SK-N-SH (cell line): ENCODE measurements at regions not wholly inside any gene's neighbourhood (a gene's known extent, or its start where the extent isn't known, plus 50 kb on each side); places are given as distances from the start of the nearest gene placed in this dataset.

Experiments
- CTCF ChIA-PET: fragments of 300-600, 350-600 bp; formaldehyde crosslinking; extraction: SDS; loops from one replicate; lab custom pipeline; 2021; lab: Yijun Ruan, JAX
- POLR2A ChIA-PET: fragments of 350-600 bp; sonication (Branson Sonifier 250); formaldehyde crosslinking; extraction: SDS; loops from one replicate; lab custom pipeline; 2020; ENCODE audit warnings: antibody characterized with exemption, inconsistent platforms; lab: Yijun Ruan, JAX
- DNase-seq: peaks from one replicate; pipeline ENCODE4 v3.0.0; 2012
- H2AFZ ChIP-seq: fragments of 200-600 bp; sonication (generic); 2 replicates; pipeline ENCODE4 v1.8.1; 2016; ENCODE audit warnings: antibody characterized with exemption, mild to moderate bottlenecking, low read depth
- H3F3A ChIP-seq: fragments of 200-600 bp; sonication (generic); replicated peaks from 2 replicates; pipeline ENCODE3; 2016; ENCODE audit warnings: antibody characterized with exemption, mild to moderate bottlenecking; ENCODE audit not compliant: insufficient read depth
- H3K27ac ChIP-seq, 2 experiments: fragments of 200-500 bp in 1 of 2; fragments of 200-600 bp in 1 of 2; sonication (Bioruptor generic) in 1 of 2; sonication (generic), shearing (Covaris generic) in 1 of 2; 2 replicates each; pipeline versions ENCODE4 v1.5.1 to v1.6.1; 2014 to 2016; ENCODE audit warnings: low read depth in 2 of 2, inconsistent platforms in 1 of 2, low read length in 1 of 2, mild to moderate bottlenecking in 1 of 2, mixed read lengths in 1 of 2
- H3K27me3 ChIP-seq: fragments of 200-600 bp; sonication (generic), shearing (Covaris generic); 2 replicates; pipeline ENCODE4 v1.6.1; 2016; ENCODE audit warnings: mixed run types; ENCODE audit not compliant: insufficient read depth
- H3K36me3 ChIP-seq, 2 experiments: fragments of 200-500 bp in 1 of 2; fragments of 200-600 bp in 1 of 2; sonication (Bioruptor generic) in 1 of 2; sonication (generic) in 1 of 2; replicated peaks in 1 of 2; 2 replicates each; pipeline versions ENCODE3 to v1.5.1; 2014 to 2016; ENCODE audit warnings: low read length in 1 of 2, mild to moderate bottlenecking in 1 of 2; ENCODE audit not compliant: insufficient read depth in 2 of 2, control insufficient read depth in 1 of 2
- H3K4me1 ChIP-seq, 2 experiments: fragments of 200-500 bp in 1 of 2; fragments of 200-600 bp in 1 of 2; sonication (Bioruptor generic) in 1 of 2; sonication (generic), shearing (Covaris generic) in 1 of 2; 2 replicates each; pipeline versions ENCODE4 v1.5.1 to v1.6.1; 2014 to 2016; ENCODE audit warnings: low read depth in 1 of 2, low read length in 1 of 2, mixed run types in 1 of 2; ENCODE audit not compliant: insufficient read depth in 2 of 2, control insufficient read depth in 1 of 2
- H3K4me2 ChIP-seq: fragments of 200-600 bp; sonication (generic), shearing (Covaris generic); 2 replicates; pipeline ENCODE4 v1.6.1; 2017; ENCODE audit warnings: mixed run types
- H3K4me3 ChIP-seq, 2 experiments: fragments of 200-500 bp in 1 of 2; fragments of 200-600 bp in 1 of 2; sonication (Bioruptor generic) in 1 of 2; sonication (generic), shearing (Covaris generic) in 1 of 2; 2 replicates each; pipeline versions ENCODE4 v1.5.1 to v1.8.1; 2014 to 2016; ENCODE audit warnings: low read depth in 2 of 2, inconsistent platforms in 1 of 2, low read length in 1 of 2, mild to moderate bottlenecking in 1 of 2, mixed read lengths in 1 of 2, moderate library complexity in 1 of 2
- H3K79me2 ChIP-seq: fragments of 200-600 bp; sonication (generic); 2 replicates; pipeline ENCODE4 v1.8.1; 2017; ENCODE audit warnings: mild to moderate bottlenecking; ENCODE audit not compliant: insufficient read depth
- H3K9ac ChIP-seq: fragments of 200-600 bp; sonication (generic); 2 replicates; pipeline ENCODE4 v1.6.1; 2017; ENCODE audit warnings: mixed run types
- H3K9me2 ChIP-seq: fragments of 200-600 bp; sonication (generic); 2 replicates; pipeline ENCODE4 v1.6.1; 2017; ENCODE audit warnings: mixed run types
- H3K9me3 ChIP-seq: fragments of 200-600 bp; sonication (generic); 2 replicates; pipeline ENCODE4 v1.6.1; 2017; ENCODE audit warnings: mixed run types, mild to moderate bottlenecking, moderate library complexity
- H4K20me1 ChIP-seq: fragments of 200-600 bp; sonication (generic); 2 replicates; pipeline ENCODE4 v1.6.1; 2017; ENCODE audit warnings: mild to moderate bottlenecking, mixed run types; ENCODE audit not compliant: insufficient read depth
- CTCF ChIP-seq: fragments of 200-600 bp; sonication (generic); IDR thresholded peaks from 2 replicates; pipeline ENCODE4 v1.6.1; 2017; ENCODE audit warnings: antibody characterized with exemption, mild to moderate bottlenecking, moderate library complexity
- ELF1 ChIP-seq: IDR thresholded peaks from 2 replicates; pipeline ENCODE4 v1.4.0; 2012
- EZH2phosphoT487 ChIP-seq: fragments of 200-600 bp; sonication (generic); IDR thresholded peaks from 2 replicates; pipeline ENCODE4 v1.6.1; 2017; ENCODE audit warnings: low read depth, mixed run types, mild to moderate bottlenecking, antibody characterized with exemption, moderate library complexity, borderline replicate concordance
- FOSL2 ChIP-seq: IDR thresholded peaks from 2 replicates; pipeline ENCODE4 v1.4.0; 2012; ENCODE audit warnings: low read depth, mild to moderate bottlenecking, moderate library complexity, borderline replicate concordance
- FOXJ3 ChIP-seq: sonication (generic); formaldehyde crosslinking; IDR thresholded peaks from 2 replicates; pipeline ENCODE4 v1.5.1; 2020; ENCODE audit warnings: mild to moderate bottlenecking, missing genetic modification reagents
- GABPA ChIP-seq: IDR thresholded peaks from 2 replicates; pipeline ENCODE4 v1.4.0; 2012; ENCODE audit warnings: low read depth, mild to moderate bottlenecking
- JUND ChIP-seq: IDR thresholded peaks from 2 replicates; pipeline ENCODE4 v1.4.0; 2012
- MXI1 ChIP-seq: IDR thresholded peaks from 2 replicates; pipeline ENCODE4 v1.6.1; 2012; ENCODE audit warnings: mild to moderate bottlenecking, low read depth, low read length, improper control_type of control experiment
- NFIC ChIP-seq: IDR thresholded peaks from 2 replicates; pipeline ENCODE4 v1.4.0; 2012; ENCODE audit warnings: borderline replicate concordance
- NRF1 ChIP-seq: IDR thresholded peaks from 2 replicates; pipeline ENCODE4 v1.6.1; 2012; ENCODE audit warnings: low read depth, mild to moderate bottlenecking, low read length
- RAD21 ChIP-seq: IDR thresholded peaks from 2 replicates; pipeline ENCODE4 v1.6.1; 2012; ENCODE audit warnings: mild to moderate bottlenecking, low read length
- RFX5 ChIP-seq: IDR thresholded peaks from 2 replicates; pipeline ENCODE4 v1.6.1; 2012; ENCODE audit warnings: mild to moderate bottlenecking, improper control_type of control experiment, low read length
- RXRA ChIP-seq: IDR thresholded peaks from 2 replicates; pipeline ENCODE4 v1.4.0; 2012; ENCODE audit warnings: low read depth, mild to moderate bottlenecking, borderline replicate concordance
- SMC3 ChIP-seq: IDR thresholded peaks from 2 replicates; pipeline ENCODE4 v1.6.1; 2012; ENCODE audit warnings: low read depth, low read length, improper control_type of control experiment
- YY1 ChIP-seq: IDR thresholded peaks from 2 replicates; pipeline ENCODE4 v1.4.0; 2012; ENCODE audit warnings: low read depth, mild to moderate bottlenecking
- WGBS: methylation state at CpG from one replicate; pipeline ENCODE4 v1.1.6; 2017; ENCODE audit warnings: low lambda C conversion rate; 5-methylcytosine and 5-hydroxymethylcytosine counted together
- TF ChIP-seq, protein P1 (sequence below): IDR thresholded peaks from 2 replicates; pipeline ENCODE4 v1.4.0; 2012; ENCODE audit warnings: low read depth
- TF ChIP-seq, protein P2 (sequence below): fragments of 150-350 bp; IDR thresholded peaks from 2 replicates; pipeline ENCODE4 v1.6.1; 2017; ENCODE audit warnings: antibody characterized with exemption, low read length, low read depth, borderline replicate concordance
- TF ChIP-seq, protein P3 (sequence below): IDR thresholded peaks from 2 replicates; pipeline ENCODE4; 2012

DNA sequence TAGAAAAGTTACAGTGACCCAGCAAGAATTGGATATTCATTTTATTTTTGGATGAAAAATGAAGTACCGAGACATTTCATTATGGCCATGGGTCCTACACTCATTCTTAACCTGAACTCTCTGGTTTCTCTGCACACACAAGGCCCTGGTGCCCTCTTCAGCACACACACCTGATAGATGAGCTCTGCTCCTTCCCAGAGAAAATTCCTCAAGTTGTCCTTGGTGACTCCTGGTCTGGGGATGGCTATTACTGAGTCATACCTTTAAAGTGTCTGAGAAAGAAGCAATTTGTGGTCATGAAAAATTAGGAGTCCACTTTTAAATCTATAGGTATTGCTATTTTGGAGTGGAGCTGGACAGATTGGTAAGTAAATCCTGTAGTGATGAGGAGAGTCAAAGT is 311.5 kb downstream of the CDH2 start:
- Histone ChIP-seq H3K9me3 (no peaks in the 10 kb centered on the region), H3K36me3 (no peaks in the 10 kb centered on the region), H3K4me3 (no peak overlapping the region), H3K9me2 (no peaks in the 10 kb centered on the region), H3F3A (no peaks in the 10 kb centered on the region), H3K79me2 (no peaks in the 10 kb centered on the region), H3K4me2 (no peak overlapping the region), H2AFZ (no peak overlapping the region), H3K4me1 (peaks cover 5 to 21% of the 10 kb centered on the region in 2 experiments; a peak in 3 of 4 replicates), H3K9ac (no peak overlapping the region), H3K27me3 (no peaks in the 10 kb centered on the region), H4K20me1 (no peaks in the 10 kb centered on the region), H3K27ac (no peak overlapping the region)
- WGBS: 90% methylated on average over 1 of the region's 1 CpG
- no peak for TF ChIP-seq EZH2phosphoT487
- no peak for TF ChIP-seq YY1
- no peak for TF ChIP-seq RXRA
- TF ChIP-seq CTCF: no peak
- no peak for TF ChIP-seq ELF1
- no peak for TF ChIP-seq RAD21
- TF ChIP-seq GABPA: no peak
- TF ChIP-seq NRF1: no peak
- no peak for TF ChIP-seq FOXJ3 (CRISPR knock-in tag)
- TF ChIP-seq, protein P1, sequence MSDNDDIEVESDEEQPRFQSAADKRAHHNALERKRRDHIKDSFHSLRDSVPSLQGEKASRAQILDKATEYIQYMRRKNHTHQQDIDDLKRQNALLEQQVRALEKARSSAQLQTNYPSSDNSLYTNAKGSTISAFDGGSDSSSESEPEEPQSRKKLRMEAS: no peak
- no peak for TF ChIP-seq SMC3
- TF ChIP-seq FOSL2: no peak
- POLR2A ChIA-PET: no interaction called here
- CTCF ChIA-PET: no interaction called here
- no peak for DNase-seq

- CTCF ChIA-PET: interaction anchor here (1.3 kb wide), 1 partner anchor 259 kb away, joined by 4 read pairs; no protein-coding TSS in a partner anchor
- TF ChIP-seq, protein P2, sequence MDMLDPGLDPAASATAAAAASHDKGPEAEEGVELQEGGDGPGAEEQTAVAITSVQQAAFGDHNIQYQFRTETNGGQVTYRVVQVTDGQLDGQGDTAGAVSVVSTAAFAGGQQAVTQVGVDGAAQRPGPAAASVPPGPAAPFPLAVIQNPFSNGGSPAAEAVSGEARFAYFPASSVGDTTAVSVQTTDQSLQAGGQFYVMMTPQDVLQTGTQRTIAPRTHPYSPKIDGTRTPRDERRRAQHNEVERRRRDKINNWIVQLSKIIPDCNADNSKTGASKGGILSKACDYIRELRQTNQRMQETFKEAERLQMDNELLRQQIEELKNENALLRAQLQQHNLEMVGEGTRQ: no peak
- TF ChIP-seq MXI1: peak; percentile 22; the same call in 1 of the 2 replicates
- TF ChIP-seq, protein P3, sequence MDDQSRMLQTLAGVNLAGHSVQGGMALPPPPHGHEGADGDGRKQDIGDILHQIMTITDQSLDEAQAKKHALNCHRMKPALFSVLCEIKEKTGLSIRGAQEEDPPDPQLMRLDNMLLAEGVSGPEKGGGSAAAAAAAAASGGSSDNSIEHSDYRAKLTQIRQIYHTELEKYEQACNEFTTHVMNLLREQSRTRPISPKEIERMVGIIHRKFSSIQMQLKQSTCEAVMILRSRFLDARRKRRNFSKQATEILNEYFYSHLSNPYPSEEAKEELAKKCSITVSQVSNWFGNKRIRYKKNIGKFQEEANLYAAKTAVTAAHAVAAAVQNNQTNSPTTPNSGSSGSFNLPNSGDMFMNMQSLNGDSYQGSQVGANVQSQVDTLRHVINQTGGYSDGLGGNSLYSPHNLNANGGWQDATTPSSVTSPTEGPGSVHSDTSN: no peak
- no peak for TF ChIP-seq RXRA
- TF ChIP-seq RFX5: no peak
- TF ChIP-seq JUND: no peak
- TF ChIP-seq RAD21: peak; percentile 3; the same call in 1 of the 2 replicates
- no peak for TF ChIP-seq NFIC
- Histone ChIP-seq H3K9ac (no peak overlapping the region), H3K4me1 (peaks cover 5 to 24% of the 10 kb centered on the region in 2 experiments; a peak in 3 of 4 replicates), H3K36me3 (no peaks in the 10 kb centered on the region), H2AFZ (no peak overlapping the region), H3K9me2 (no peaks in the 10 kb centered on the region), H3K27ac (no peak overlapping the region), H3K79me2 (no peaks in the 10 kb centered on the region), H3F3A (no peaks in the 10 kb centered on the region), H4K20me1 (no peaks in the 10 kb centered on the region), H3K4me2 (no peak overlapping the region), H3K9me3 (no peaks in the 10 kb centered on the region), H3K4me3 (no peak overlapping the region), H3K27me3 (no peaks in the 10 kb centered on the region)
- POLR2A ChIA-PET: no interaction called here
- no peak for DNase-seq
- WGBS: 97% methylated on average over 4 of the region's 4 CpGs
Observed at GRCh38 chr18:27863780-27864430, 313.0 kb downstream of the CDH2 start.
